Endodermal cell (in vitro differentiated cells): ENCODE measurements at regions not wholly inside any gene's neighbourhood (a gene's known extent, or its start where the extent isn't known, plus 50 kb on each side); places are given as distances from the start of the nearest gene placed in this dataset.

ENCODE experiments used
- DNase-seq: peaks from one replicate; pipeline ENCODE4 v3.0.0-alpha.2; 2017
- H3K27ac ChIP-seq: 2 replicates; pipeline ENCODE4 v1.5.1; 2013; ENCODE audit warnings: mild to moderate bottlenecking, low read depth, low read length, moderate library complexity
- H3K27me3 ChIP-seq: 2 replicates; pipeline ENCODE4 v1.6.1; 2013; ENCODE audit warnings: mild to moderate bottlenecking, low read length, moderate library complexity; ENCODE audit not compliant: insufficient read depth, control insufficient read depth, poor library complexity, severe bottlenecking
- H3K36me3 ChIP-seq: 2 replicates; pipeline ENCODE4 v1.7.0; 2013; ENCODE audit warnings: mild to moderate bottlenecking, low read length, moderate library complexity; ENCODE audit not compliant: control insufficient read depth, insufficient read depth
- H3K4me1 ChIP-seq: one replicate; pipeline ENCODE4 v1.7.0; 2013; ENCODE audit warnings: low read length; ENCODE audit not compliant: control insufficient read depth, insufficient read depth
- H3K4me3 ChIP-seq: 2 replicates; pipeline ENCODE4 v1.5.1; 2013; ENCODE audit warnings: mild to moderate bottlenecking, low read length, moderate library complexity
- H3K9ac ChIP-seq: 2 replicates; pipeline ENCODE4 v1.6.1; 2013; ENCODE audit warnings: mild to moderate bottlenecking, low read length, moderate library complexity; ENCODE audit not compliant: poor library complexity, severe bottlenecking; ENCODE audit errors: extremely low read depth
- H3K9me3 ChIP-seq: 2 replicates; pipeline ENCODE4 v1.6.1; 2013; ENCODE audit warnings: mild to moderate bottlenecking, low read length, moderate library complexity; ENCODE audit not compliant: control insufficient read depth
- H3K27ac Mint-ChIP-seq: 2 replicates; pipeline ENCODE4 v1.8.0; 2020; ENCODE audit warnings: mixed read lengths
- H3K27me3 Mint-ChIP-seq: 2 replicates; pipeline ENCODE4 v1.8.0; 2021; ENCODE audit warnings: mild to moderate bottlenecking, mixed read lengths; ENCODE audit not compliant: insufficient read depth
- H3K36me3 Mint-ChIP-seq: 2 replicates; pipeline ENCODE4 v1.8.0; 2020; ENCODE audit warnings: low read depth, mixed read lengths
- H3K4me1 Mint-ChIP-seq: 2 replicates; pipeline ENCODE4 v1.8.0; 2020; ENCODE audit warnings: mixed read lengths
- H3K4me3 Mint-ChIP-seq: 2 replicates; pipeline ENCODE4 v1.8.0; 2020; ENCODE audit warnings: mild to moderate bottlenecking, moderate library complexity, mixed read lengths
- H3K9me3 Mint-ChIP-seq: 2 replicates; pipeline ENCODE4 v1.8.0; 2020; ENCODE audit warnings: mild to moderate bottlenecking, mixed read lengths
- CTCF ChIP-seq: fragments of 200-600 bp; sonication (generic); conservative IDR thresholded peaks from 2 replicates; pipeline ENCODE4 v1.5.0; 2021; ENCODE audit warnings: antibody characterized with exemption, mild to moderate bottlenecking
- WGBS, 2 experiments: methylation state at CpG; one replicate each; pipeline versions ENCODE4 v1.1.5 to v1.1.7; 2013; ENCODE audit warnings: missing lambda C conversion rate in 2 of 2, mixed read lengths in 1 of 2; ENCODE audit not compliant: insufficient coverage in 1 of 2, insufficient read length in 1 of 2; 5-methylcytosine and 5-hydroxymethylcytosine counted together

GRCh38 chr1:200272481-200273068 is 137.3 kb downstream of the ZNF281 start:
- no peaks in the 10 kb centered on the region for H3K36me3 ChIP-seq
- H3K4me1 ChIP-seq = peaks cover 14% of the 10 kb centered on the region
- 92 to 97% methylated on average over 3 to 4 of the region's 4 CpGs for WGBS, 2 experiments
- TF ChIP-seq CTCF = no peak
- no peak overlapping the region for H3K4me3 ChIP-seq
- Mint-ChIP-seq H3K27ac (no peak overlapping the region), H3K36me3 (no peaks in the 10 kb centered on the region), H3K27me3 (peaks cover 16% of the 10 kb centered on the region), H3K4me3 (no peak overlapping the region), H3K4me1 (peaks cover 24% of the 10 kb centered on the region), H3K9me3 (no peaks in the 10 kb centered on the region)
- H3K27ac ChIP-seq = no peak overlapping the region
- DNase-seq = no peak
- H3K27me3 ChIP-seq = no peaks in the 10 kb centered on the region
- H3K9me3 ChIP-seq = no peaks in the 10 kb centered on the region
- H3K9ac ChIP-seq = no peak overlapping the region

- no peak for TF ChIP-seq CTCF
- Mint-ChIP-seq H3K4me1 (no peaks in the 10 kb centered on the region), H3K36me3 (no peaks in the 10 kb centered on the region), H3K27ac (no peak overlapping the region), H3K9me3 (no peaks in the 10 kb centered on the region), H3K27me3 (peaks cover 16% of the 10 kb centered on the region), H3K4me3 (no peak overlapping the region)
- no peak for DNase-seq
- Histone ChIP-seq H3K4me1 (no peaks in the 10 kb centered on the region), H3K27ac (no peak overlapping the region), H3K36me3 (no peaks in the 10 kb centered on the region), H3K9ac (no peak overlapping the region), H3K27me3 (no peaks in the 10 kb centered on the region), H3K9me3 (no peaks in the 10 kb centered on the region), H3K4me3 (no peak overlapping the region)
- WGBS, 2 experiments = 96% methylated on average over 1 of the region's 1 CpG; no CpG with 5 or more reads in 1 of the 2 experiments
Measured at GRCh38 chr1:200269256-200269655, 140.6 kb downstream of the ZNF281 start.

- Mint-ChIP-seq H3K4me1 (no peaks in the 10 kb centered on the region), H3K27me3 (peaks cover 11% of the 10 kb centered on the region), H3K36me3 (no peaks in the 10 kb centered on the region), H3K27ac (no peak overlapping the region), H3K9me3 (no peaks in the 10 kb centered on the region), H3K4me3 (no peak overlapping the region)
- no peak overlapping the region for H3K9ac ChIP-seq
- H3K27ac ChIP-seq = no peak overlapping the region
- DNase-seq = no peak
- H3K4me3 ChIP-seq = no peak overlapping the region
- H3K4me1 ChIP-seq = no peaks in the 10 kb centered on the region
- H3K36me3 ChIP-seq = no peaks in the 10 kb centered on the region
- TF ChIP-seq CTCF = no peak
- no peaks in the 10 kb centered on the region for H3K9me3 ChIP-seq
- 80 to 91% methylated on average over 1 of the region's 1 CpG for WGBS, 2 experiments
- no peaks in the 10 kb centered on the region for H3K27me3 ChIP-seq
Measured at GRCh38 chr1:200267937-200268336, 141.9 kb downstream of the ZNF281 start.
